ENCODE measurements at regions not wholly inside any gene's neighbourhood (a gene's known extent, or its start where the extent isn't known, plus 50 kb on each side); places are given as distances from the start of the nearest gene placed in this dataset.
"Not testable (repeated sequence)": the region's sequence is repeated elsewhere in the genome, so short reads cannot be mapped to it uniquely, and the experiment has no call there.

- H3K79me2 ChIP-seq (ENCODE audit: control insufficient read depth, insufficient read depth, low read length); dilution Hi-C loops (cut with MboI; ENCODE audit: extremely low pct_ligation_motif_present, low sequenced_read_pairs); H3K9ac ChIP-seq (replicated peaks; ENCODE audit: extremely low read depth, insufficient read depth, low read length); H2AFZ ChIP-seq (ENCODE audit: low read depth, low read length); H3K36me3 ChIP-seq (ENCODE audit: control insufficient read depth in 2 of 2, extremely low read depth in 1 of 2, insufficient read depth in 2 of 2, low read length in 2 of 2); H4K20me1 ChIP-seq (replicated peaks; ENCODE audit: control insufficient read depth, extremely low read depth, insufficient read depth, low read length); H3K9me3 ChIP-seq (replicated peaks; ENCODE audit: control insufficient read depth, insufficient read depth, low read length); FAIRE-seq; CTCF ChIA-PET; H3K27ac ChIP-seq (ENCODE audit: insufficient read depth, low read depth, low read length); H3K27me3 ChIP-seq (ENCODE audit: control insufficient read depth in 2 of 2, insufficient read depth in 2 of 2, low read length in 2 of 2); POLR2A ChIA-PET; intact Hi-C loops (cut with micrococcal nuclease); BruUV-seq (replicated peaks); H3K9me1 ChIP-seq (replicated peaks; ENCODE audit: control insufficient read depth, extremely low read depth, insufficient read depth, low read length); DNase-seq (ENCODE audit: low read depth, low spot score); H3K4me3 ChIP-seq (replicated peaks in 1 of 3; ENCODE audit: insufficient read depth in 1 of 3, low read depth in 1 of 3, low read length in 3 of 3); H3K4me2 ChIP-seq (ENCODE audit: insufficient read depth, low read length); H3K4me1 ChIP-seq (ENCODE audit: control insufficient read depth, extremely low read depth, insufficient read depth, low read length): not testable (repeated sequence)
Observed at GRCh38 chr6:4721368-4721767, 54.8 kb upstream of the CDYL start.

DNA sequence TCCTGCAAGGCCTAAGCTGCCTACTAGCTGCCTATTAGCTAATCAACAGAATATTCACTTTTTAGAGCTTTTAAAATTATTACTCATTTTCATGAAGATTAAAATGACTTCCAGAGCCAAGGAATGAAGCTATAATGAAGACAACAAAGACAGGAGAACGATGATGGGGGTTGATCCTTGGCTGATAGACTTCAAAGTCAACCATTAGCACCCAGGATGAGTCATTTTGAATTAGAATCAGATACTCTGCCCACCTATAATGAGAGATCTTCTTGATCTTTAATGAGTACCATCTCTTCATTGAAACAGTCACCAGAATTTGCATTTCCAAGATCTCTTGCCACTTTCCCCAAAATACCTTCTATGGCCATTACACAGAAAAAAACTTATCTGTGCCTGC is 56.7 kb upstream of the CDYL start:
- CTCF ChIA-PET, result no interaction called here
- dilution Hi-C loops (cut with MboI; ENCODE audit: extremely low pct_ligation_motif_present, low sequenced_read_pairs) (no loop called here), intact Hi-C loops (cut with micrococcal nuclease) (no loop called here)
- Histone ChIP-seq H3K27ac (ENCODE audit: insufficient read depth, low read depth, low read length) (no peak overlapping the region), H3K27me3 (ENCODE audit: control insufficient read depth in 2 of 2, insufficient read depth in 2 of 2, low read length in 2 of 2) (peaks cover 3 to 4% of the 10 kb centered on the region in 2 experiments), H3K9me1 (replicated peaks; ENCODE audit: control insufficient read depth, extremely low read depth, insufficient read depth, low read length) (no peaks in the 10 kb centered on the region), H2AFZ (ENCODE audit: low read depth, low read length) (no peak overlapping the region), H3K4me2 (ENCODE audit: insufficient read depth, low read length) (no peak overlapping the region), H3K4me1 (ENCODE audit: control insufficient read depth, extremely low read depth, insufficient read depth, low read length) (no peaks in the 10 kb centered on the region), H3K4me3 (replicated peaks in 1 of 3; ENCODE audit: insufficient read depth in 1 of 3, low read depth in 1 of 3, low read length in 3 of 3) (no peak overlapping the region), H4K20me1 (replicated peaks; ENCODE audit: control insufficient read depth, extremely low read depth, insufficient read depth, low read length) (no peaks in the 10 kb centered on the region), H3K36me3 (ENCODE audit: control insufficient read depth in 2 of 2, extremely low read depth in 1 of 2, insufficient read depth in 2 of 2, low read length in 2 of 2) (no peaks in the 10 kb centered on the region), H3K79me2 (ENCODE audit: control insufficient read depth, insufficient read depth, low read length) (no peaks in the 10 kb centered on the region), H3K9me3 (replicated peaks; ENCODE audit: control insufficient read depth, insufficient read depth, low read length) (no peaks in the 10 kb centered on the region), H3K9ac (replicated peaks; ENCODE audit: extremely low read depth, insufficient read depth, low read length) (no peak overlapping the region)
- POLR2A ChIA-PET, result no interaction called here
- no TSS peak for BruUV-seq (replicated peaks)
- FAIRE-seq (no peak), DNase-seq (ENCODE audit: low read depth, low spot score) (no peak)
- TF ChIP-seq MYC (IDR thresholded peaks at IDR 0.05; ENCODE audit: low read depth, low read length) (no peak), CTCF (IDR thresholded peaks at IDR 0.05; ENCODE audit: extremely low read depth in 1 of 2, insufficient read depth in 1 of 2, low read depth in 1 of 2, low read length in 2 of 2) (no peak), JUN (IDR thresholded peaks at IDR 0.05; ENCODE audit: borderline replicate concordance, insufficient read depth, insufficient read length, low read depth) (no peak), FOS (IDR thresholded peaks at IDR 0.05; ENCODE audit: borderline replicate concordance, insufficient read depth, low read length) (no peak), MAX (IDR thresholded peaks at IDR 0.05; ENCODE audit: insufficient read depth, insufficient read length) (no peak), GATA2 (IDR thresholded peaks at IDR 0.05; ENCODE audit: insufficient read depth, insufficient read length, low read depth, low read length) (no peak), POLR2AphosphoS5 (IDR thresholded peaks at IDR 0.05; ENCODE audit: insufficient read depth, low read depth, low read length) (no peak), POLR2A (IDR thresholded peaks at IDR 0.05; ENCODE audit: low read depth, low read length) (no peak), EZH2 (IDR thresholded peaks at IDR 0.05; ENCODE audit: borderline replicate concordance, low read depth, low read length, severe bottlenecking) (no peak)
